GM19023 (cell line): ENCODE measurements at regions not wholly inside any gene's neighbourhood (a gene's known extent, or its start where the extent isn't known, plus 50 kb on each side); places are given as distances from the start of the nearest gene placed in this dataset.

ENCODE experiments used
- ATAC-seq: cut with Tn5 transposase; IDR thresholded peaks from one replicate; pipeline ENCODE4 v1.9.1; 2021; ENCODE audit warnings: mild to moderate bottlenecking, moderate library complexity; ENCODE audit not compliant: unreplicated experiment

DNA sequence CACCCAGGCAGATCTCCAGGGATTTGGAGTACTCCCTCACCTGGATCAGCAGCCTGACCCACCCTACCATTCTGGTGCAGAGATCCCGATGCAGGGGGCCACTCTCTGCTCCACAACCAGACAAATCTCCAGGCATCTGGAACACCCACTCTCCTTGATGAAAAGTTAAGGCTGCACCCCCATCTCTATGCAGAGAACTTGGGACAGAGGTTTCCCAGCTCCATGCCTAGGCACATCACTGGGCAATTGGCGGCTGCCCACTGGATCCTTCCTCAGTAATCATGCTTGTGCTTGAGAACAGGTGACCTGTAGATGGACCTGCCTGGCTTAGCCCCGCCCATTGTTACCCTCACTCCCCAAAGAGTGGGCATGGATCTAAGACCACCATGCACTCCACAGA is 624.9 kb downstream of the CBLN2 start:
- ATAC-seq = no peak

GRCh38 chr18:71913641-71914040 is 630.5 kb downstream of the CBLN2 start:
- ATAC-seq = no peak

DNA sequence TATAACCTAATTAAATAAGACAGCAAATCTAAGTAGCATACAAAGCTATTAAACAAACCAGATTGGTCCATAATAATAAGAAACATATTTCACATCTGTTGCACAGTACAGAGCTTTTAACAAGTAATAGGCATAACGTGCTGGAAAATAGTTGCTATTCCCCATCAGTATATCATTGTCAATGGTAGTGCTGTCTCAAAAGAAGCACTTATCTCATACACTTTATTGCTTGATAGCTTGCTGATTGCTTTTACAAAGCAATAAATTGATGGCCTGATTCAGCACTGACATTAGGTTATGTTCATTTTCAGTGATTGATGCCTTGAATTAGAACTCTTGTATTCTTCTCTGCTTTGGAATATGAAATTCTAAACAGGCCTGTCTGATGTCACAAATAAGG is 641.7 kb downstream of the CBLN2 start:
- ATAC-seq = no peak

GRCh38 chr18:71899707-71900472 is 644.3 kb downstream of the CBLN2 start:
- ATAC-seq = no peak

DNA sequence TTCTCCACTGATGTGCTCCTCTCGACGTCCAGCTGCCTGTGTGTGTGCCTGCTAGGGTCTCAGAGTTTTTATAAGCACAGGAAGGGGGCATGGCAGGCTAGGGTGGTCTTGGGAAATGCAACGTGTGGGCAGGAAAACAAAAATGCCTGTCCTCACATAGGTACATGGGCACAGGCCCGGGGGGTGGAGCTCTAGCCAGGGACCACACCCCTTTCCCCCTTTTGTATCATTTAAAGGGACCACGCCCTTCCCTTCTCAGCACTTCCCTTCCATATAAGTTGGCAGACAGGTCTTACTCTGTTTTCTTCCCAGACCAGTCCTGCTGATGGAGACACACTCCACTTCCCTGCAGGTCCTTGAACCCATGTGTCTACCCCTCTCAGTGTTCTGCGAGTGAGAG is 645.0 kb downstream of the CBLN2 start:
- no peak for ATAC-seq

GRCh38 chr18:71887509-71887908 is 656.6 kb downstream of the CBLN2 start:
- no peak for ATAC-seq

GRCh38 chr18:71878226-71878625 is 665.9 kb downstream of the CBLN2 start:
- ATAC-seq = no peak

- ATAC-seq = no peak
Measured at GRCh38 chr18:71873695-71874094, 670.4 kb downstream of the CBLN2 start.

GRCh38 chr18:71865888-71866287 is 678.3 kb downstream of the CBLN2 start:
- no peak for ATAC-seq

GRCh38 chr18:71850602-71851001 is 693.5 kb downstream of the CBLN2 start:
- no peak for ATAC-seq

DNA sequence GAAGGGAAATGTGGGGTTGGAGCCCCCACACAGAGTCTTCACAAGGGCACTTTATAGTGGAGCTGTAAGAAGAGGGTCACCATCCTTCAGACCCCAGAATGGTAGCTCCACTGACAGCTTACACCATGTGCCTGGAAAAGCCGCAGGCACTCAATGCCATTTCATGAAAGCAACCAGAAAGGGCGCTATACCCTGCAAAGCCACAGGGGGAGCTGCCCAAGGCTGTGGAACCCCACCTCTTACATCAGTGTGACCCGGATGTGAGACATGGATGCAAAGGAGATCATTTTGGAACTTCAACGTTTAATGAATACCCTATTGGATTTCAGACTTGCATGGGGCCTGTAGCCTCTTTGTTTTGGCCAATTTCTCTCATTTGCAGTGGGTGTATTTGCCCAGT is 694.7 kb downstream of the CBLN2 start:
- ATAC-seq = no peak

- ATAC-seq = no peak
Measured at GRCh38 chr18:71846716-71847115, 697.4 kb downstream of the CBLN2 start.

DNA sequence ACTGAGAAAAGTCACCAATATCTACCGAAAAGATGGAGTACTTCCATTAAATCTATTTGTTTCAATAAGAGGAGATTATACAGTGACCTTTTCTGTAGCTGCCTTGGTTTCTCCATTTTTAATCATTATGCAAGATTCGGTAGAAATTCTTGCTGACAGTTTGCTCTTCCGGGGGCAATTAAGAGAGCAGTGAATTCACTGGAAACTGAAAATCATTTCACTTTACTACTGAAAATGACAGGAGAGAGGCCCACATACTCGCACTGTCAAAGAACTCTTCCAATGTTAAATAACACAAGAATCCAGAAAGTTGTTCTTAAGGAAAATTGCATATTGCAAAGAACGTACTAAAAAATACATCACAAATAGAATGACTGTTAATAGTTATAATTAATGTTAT is 699.3 kb downstream of the CBLN2 start:
- no peak for ATAC-seq

GRCh38 chr18:71842666-71843065 is 701.5 kb downstream of the CBLN2 start:
- ATAC-seq = no peak

- no peak for ATAC-seq
Measured at GRCh38 chr18:71837547-71837946, 706.6 kb downstream of the CBLN2 start.

GRCh38 chr18:71832946-71833617 is 711.1 kb downstream of the CBLN2 start:
- no peak for ATAC-seq

DNA sequence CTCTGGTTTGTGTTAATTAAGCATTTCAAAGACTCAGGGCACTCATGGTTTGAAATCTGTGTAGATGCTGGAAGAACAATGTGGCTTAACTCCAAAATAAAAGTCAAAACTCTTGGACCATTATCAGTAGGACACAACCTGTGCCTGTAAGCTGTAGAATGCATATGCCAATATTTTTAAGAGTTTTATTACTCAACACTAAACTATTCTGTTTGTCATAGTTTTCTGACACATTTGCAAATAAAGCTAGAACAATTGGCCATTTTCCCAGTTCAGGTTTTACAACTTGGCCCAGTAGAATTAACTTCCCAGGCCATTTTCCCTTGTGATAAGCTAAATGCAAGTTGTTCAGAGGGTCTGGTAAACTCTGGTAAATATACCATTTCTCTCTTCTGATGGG is 713.1 kb downstream of the CBLN2 start:
- ATAC-seq = no peak

DNA sequence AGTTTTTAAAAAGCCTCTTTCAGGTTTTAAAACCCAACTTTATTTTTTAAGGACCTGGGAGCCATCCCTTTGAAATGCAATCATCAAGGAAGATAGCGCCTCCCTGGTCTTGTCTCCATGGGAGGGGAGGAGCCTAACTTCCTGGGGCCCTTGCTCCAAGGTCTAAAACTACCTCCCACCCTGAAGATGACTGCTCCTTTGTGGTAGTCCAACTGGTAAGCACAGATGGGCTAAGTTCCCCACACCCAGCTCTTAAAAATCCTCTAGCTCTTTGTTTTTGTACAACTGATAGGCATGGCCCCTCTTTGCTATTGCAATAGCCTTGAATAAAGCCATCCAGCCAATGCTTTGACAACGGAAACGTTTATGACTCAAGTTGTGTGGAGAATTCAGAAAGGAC is 716.8 kb downstream of the CBLN2 start:
- ATAC-seq = no peak

- ATAC-seq = no peak
Measured at GRCh38 chr18:71815305-71815704, 728.8 kb downstream of the CBLN2 start.

- ATAC-seq = no peak
Measured at GRCh38 chr18:71809711-71810110, 734.4 kb downstream of the CBLN2 start.

GRCh38 chr18:71808616-71809015 is 735.5 kb downstream of the CBLN2 start:
- ATAC-seq = no peak

DNA sequence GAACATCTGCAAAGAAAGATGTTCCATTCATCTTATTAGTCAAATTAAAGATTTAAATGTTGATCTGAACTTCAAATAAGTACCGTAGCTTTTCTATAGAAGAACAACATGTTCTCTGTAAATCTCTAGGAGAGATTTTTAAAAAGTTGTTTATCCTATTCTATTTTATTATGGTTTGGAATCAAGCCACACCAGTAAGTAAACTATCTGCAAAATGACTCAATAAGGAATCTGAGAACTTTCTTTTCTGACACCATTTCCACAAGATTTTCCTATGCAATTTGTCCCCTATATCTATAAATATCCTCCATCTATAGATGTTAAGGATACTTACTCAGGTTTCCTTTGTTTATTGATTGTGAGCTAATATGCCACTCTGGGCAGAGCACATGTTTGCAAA is 736.6 kb downstream of the CBLN2 start:
- ATAC-seq = no peak
